Activated naive CD8-positive, alpha-beta T cell treated with anti-CD3 and anti-CD28 coated beads, Interleukin-2, amount 50 U/mL, for 24 hours (primary cell): ENCODE measurements at regions not wholly inside any gene's neighbourhood (a gene's known extent, or its start where the extent isn't known, plus 50 kb on each side); places are given as distances from the start of the nearest gene placed in this dataset.

Source experiments
- ATAC-seq: fragments of 150-1000 bp; cut with Tn5 transposase; one replicate; pipeline ENCODE4 v1.10.0; 2021
- DNase-seq: peaks from one replicate; pipeline ENCODE4 v3.0.0; 2021
- H3K27ac Mint-ChIP-seq: one replicate; pipeline ENCODE4 v1.8.0; 2021; ENCODE audit warnings: mild to moderate bottlenecking, mixed read lengths
- H3K27me3 Mint-ChIP-seq: one replicate; pipeline ENCODE4 v1.8.0; 2021; ENCODE audit warnings: mixed read lengths
- H3K36me3 Mint-ChIP-seq: one replicate; pipeline ENCODE4 v1.8.0; 2021; ENCODE audit warnings: low read depth, mixed read lengths
- H3K4me1 Mint-ChIP-seq: one replicate; pipeline ENCODE4 v1.8.0; 2021; ENCODE audit warnings: mixed read lengths
- H3K4me3 Mint-ChIP-seq: one replicate; pipeline ENCODE4 v1.8.0; 2021; ENCODE audit warnings: mild to moderate bottlenecking, moderate library complexity, mixed read lengths
- H3K9me3 Mint-ChIP-seq: one replicate; pipeline ENCODE4 v1.8.0; 2021; ENCODE audit warnings: mixed read lengths

- no peaks in the 10 kb centered on the region for H3K4me1 Mint-ChIP-seq
- no peak overlapping the region for H3K27ac Mint-ChIP-seq
- no peak for ATAC-seq
- H3K36me3 Mint-ChIP-seq: no peaks in the 10 kb centered on the region
- no peaks in the 10 kb centered on the region for H3K27me3 Mint-ChIP-seq
- no peak for DNase-seq
- no peaks in the 10 kb centered on the region for H3K9me3 Mint-ChIP-seq
- no peak overlapping the region for H3K4me3 Mint-ChIP-seq
These were observed 58.8 kb upstream of the ZNF804B start for GRCh38 chr7:88700725-88701124.

- DNase-seq: no peak
- no peaks in the 10 kb centered on the region for H3K27me3 Mint-ChIP-seq
- H3K36me3 Mint-ChIP-seq: no peaks in the 10 kb centered on the region
- no peak overlapping the region for H3K4me3 Mint-ChIP-seq
- ATAC-seq: no peak
- H3K27ac Mint-ChIP-seq: no peak overlapping the region
- H3K9me3 Mint-ChIP-seq: no peaks in the 10 kb centered on the region
- H3K4me1 Mint-ChIP-seq: no peaks in the 10 kb centered on the region
These were observed 65.3 kb upstream of the ZNF804B start for GRCh38 chr7:88694207-88694606.

- H3K27me3 Mint-ChIP-seq: no peaks in the 10 kb centered on the region
- H3K4me3 Mint-ChIP-seq: no peak overlapping the region
- ATAC-seq (no peak), DNase-seq (no peak)
- H3K4me1 Mint-ChIP-seq: no peaks in the 10 kb centered on the region
- H3K27ac Mint-ChIP-seq: no peak overlapping the region
- H3K36me3 Mint-ChIP-seq: no peaks in the 10 kb centered on the region
- H3K9me3 Mint-ChIP-seq: no peaks in the 10 kb centered on the region
These were observed 66.4 kb upstream of the ZNF804B start for GRCh38 chr7:88693131-88693530.

- Mint-ChIP-seq H3K27ac (no peak overlapping the region), H3K27me3 (no peaks in the 10 kb centered on the region), H3K4me3 (no peak overlapping the region), H3K4me1 (no peaks in the 10 kb centered on the region), H3K36me3 (no peaks in the 10 kb centered on the region), H3K9me3 (no peaks in the 10 kb centered on the region)
- ATAC-seq (no peak), DNase-seq (no peak)
These were observed 67.0 kb upstream of the ZNF804B start for GRCh38 chr7:88692493-88692892.

GRCh38 chr7:88689821-88690220 is 69.7 kb upstream of the ZNF804B start:
- no peak for ATAC-seq
- Mint-ChIP-seq H3K9me3 (no peaks in the 10 kb centered on the region), H3K27me3 (no peaks in the 10 kb centered on the region), H3K36me3 (no peaks in the 10 kb centered on the region), H3K4me3 (no peak overlapping the region), H3K27ac (no peak overlapping the region), H3K4me1 (no peaks in the 10 kb centered on the region)
- no peak for DNase-seq

- Mint-ChIP-seq H3K27ac (no peak overlapping the region), H3K4me3 (no peak overlapping the region), H3K27me3 (no peaks in the 10 kb centered on the region), H3K36me3 (no peaks in the 10 kb centered on the region), H3K4me1 (no peaks in the 10 kb centered on the region), H3K9me3 (no peaks in the 10 kb centered on the region)
- DNase-seq (no peak), ATAC-seq (no peak)
These were observed 71.3 kb upstream of the ZNF804B start for GRCh38 chr7:88688222-88688621.

- ATAC-seq (no peak), DNase-seq (no peak)
- Mint-ChIP-seq H3K36me3 (no peaks in the 10 kb centered on the region), H3K27me3 (no peaks in the 10 kb centered on the region), H3K27ac (no peak overlapping the region), H3K4me1 (no peaks in the 10 kb centered on the region), H3K9me3 (no peaks in the 10 kb centered on the region), H3K4me3 (no peak overlapping the region)
These were observed 72.9 kb upstream of the ZNF804B start for GRCh38 chr7:88686468-88687229.

GRCh38 chr7:88681682-88682081 is 77.8 kb upstream of the ZNF804B start:
- Mint-ChIP-seq H3K9me3 (no peaks in the 10 kb centered on the region), H3K4me3 (no peak overlapping the region), H3K36me3 (no peaks in the 10 kb centered on the region), H3K27me3 (no peaks in the 10 kb centered on the region), H3K27ac (no peak overlapping the region), H3K4me1 (no peaks in the 10 kb centered on the region)
- DNase-seq (no peak), ATAC-seq (no peak)

- DNase-seq: no peak
- Mint-ChIP-seq H3K4me3 (no peak overlapping the region), H3K9me3 (peaks cover 8% of the 10 kb centered on the region), H3K4me1 (no peaks in the 10 kb centered on the region), H3K27me3 (no peaks in the 10 kb centered on the region), H3K27ac (no peak overlapping the region), H3K36me3 (no peaks in the 10 kb centered on the region)
- no peak for ATAC-seq
These were observed 89.0 kb upstream of the ZNF804B start for GRCh38 chr7:88670536-88670935.

GRCh38 chr7:88669913-88670312 is 89.6 kb upstream of the ZNF804B start:
- Mint-ChIP-seq H3K27ac (no peak overlapping the region), H3K36me3 (no peaks in the 10 kb centered on the region)

GRCh38 chr7:88668591-88668990 is 90.9 kb upstream of the ZNF804B start:
- H3K9me3 Mint-ChIP-seq: peaks cover 4% of the 10 kb centered on the region
- H3K27ac Mint-ChIP-seq: no peak overlapping the region
- DNase-seq (no peak), ATAC-seq (no peak)
- no peak overlapping the region for H3K4me3 Mint-ChIP-seq
- no peaks in the 10 kb centered on the region for H3K4me1 Mint-ChIP-seq
- H3K36me3 Mint-ChIP-seq: no peaks in the 10 kb centered on the region
- H3K27me3 Mint-ChIP-seq: no peaks in the 10 kb centered on the region

More at GRCh38 chr7:88669913-88670312, 89.6 kb upstream of the ZNF804B start:
- Mint-ChIP-seq H3K27me3 (no peaks in the 10 kb centered on the region), H3K9me3 (peaks cover 8% of the 10 kb centered on the region), H3K4me3 (no peak overlapping the region), H3K4me1 (no peaks in the 10 kb centered on the region)
- no peak for DNase-seq
- no peak for ATAC-seq

GRCh38 chr7:88666626-88667025 is 92.9 kb upstream of the ZNF804B start:
- Mint-ChIP-seq H3K27ac (no peak overlapping the region), H3K4me3 (no peak overlapping the region), H3K4me1 (no peaks in the 10 kb centered on the region), H3K9me3 (no peaks in the 10 kb centered on the region), H3K27me3 (no peaks in the 10 kb centered on the region), H3K36me3 (no peaks in the 10 kb centered on the region)
- ATAC-seq: no peak
- no peak for DNase-seq

GRCh38 chr7:88665892-88666514 is 93.5 kb upstream of the ZNF804B start:
- no peak for DNase-seq
- Mint-ChIP-seq H3K9me3 (no peaks in the 10 kb centered on the region), H3K27me3 (no peaks in the 10 kb centered on the region), H3K4me1 (no peaks in the 10 kb centered on the region), H3K4me3 (no peak overlapping the region), H3K27ac (no peak overlapping the region), H3K36me3 (no peaks in the 10 kb centered on the region)
- no peak for ATAC-seq

- Mint-ChIP-seq H3K27me3 (no peaks in the 10 kb centered on the region), H3K9me3 (no peaks in the 10 kb centered on the region), H3K4me1 (no peaks in the 10 kb centered on the region), H3K27ac (no peak overlapping the region), H3K4me3 (no peak overlapping the region), H3K36me3 (no peaks in the 10 kb centered on the region)
- DNase-seq (no peak), ATAC-seq (no peak)
These were observed 94.8 kb upstream of the ZNF804B start for GRCh38 chr7:88664630-88665233.

GRCh38 chr7:88661921-88662320 is 97.6 kb upstream of the ZNF804B start:
- Mint-ChIP-seq H3K36me3 (no peaks in the 10 kb centered on the region), H3K27ac (no peak overlapping the region), H3K4me3 (no peak overlapping the region), H3K9me3 (no peaks in the 10 kb centered on the region), H3K27me3 (no peaks in the 10 kb centered on the region), H3K4me1 (no peaks in the 10 kb centered on the region)
- DNase-seq: no peak
- no peak for ATAC-seq
